Caco-2 (cell line): ENCODE measurements at regions not wholly inside any gene's neighbourhood (a gene's known extent, or its start where the extent isn't known, plus 50 kb on each side); places are given as distances from the start of the nearest gene placed in this dataset.

ENCODE experiments used
- BruUV-seq: library from RNA; stranded (reverse); fragments of 400-500 nt; replicated peaks from 2 replicates; lab custom pipeline; 2021; lab: Mats Ljungman, UMichigan
- CTCF ChIA-PET: fragments of 300-600 bp; sonication (Branson Sonifier 250); formaldehyde crosslinking; loops from one replicate; lab custom pipeline; 2022; ENCODE audit warnings: antibody characterized with exemption; lab: Charles Lee
- POLR2A ChIA-PET: fragments of 300-600 bp; sonication (Branson Sonifier 250); formaldehyde crosslinking; loops from one replicate; lab custom pipeline; 2022; ENCODE audit warnings: antibody characterized with exemption; lab: Charles Lee
- DNase-seq, 2 experiments: peaks; one replicate each; pipeline versions ENCODE4 v3.0.0 to v3.0.0-alpha.2; 2020 to 2022
- H3K27me3 ChIP-seq: replicated peaks from 2 replicates; pipeline ENCODE4 v1.6.0; 2011; ENCODE audit warnings: low read length; ENCODE audit not compliant: control insufficient read depth, insufficient read depth
- H3K36me3 ChIP-seq: 2 replicates; pipeline ENCODE4 v1.5.1; 2011; ENCODE audit warnings: low read length; ENCODE audit not compliant: control insufficient read depth, insufficient read depth
- H3K4me1 ChIP-seq: fragments of 250-450 bp; sonication (Bioruptor Pico); 2 replicates; pipeline ENCODE4 v1.5.1; 2020; ENCODE audit warnings: mild to moderate bottlenecking
- H3K4me3 ChIP-seq: 2 replicates; pipeline ENCODE4 v1.5.1; 2011; ENCODE audit warnings: low read depth, mild to moderate bottlenecking, control low read depth, low read length
- H3K9me3 ChIP-seq: fragments of 250-450 bp; sonication (Bioruptor Pico); 2 replicates; pipeline ENCODE4 v1.5.1; 2020; ENCODE audit warnings: mild to moderate bottlenecking, moderate library complexity
- H3K27ac Mint-ChIP-seq: one replicate; pipeline ENCODE4 v1.8.0; 2022; ENCODE audit warnings: mixed read lengths; ENCODE audit not compliant: unreplicated experiment
- H3K27me3 Mint-ChIP-seq: one replicate; pipeline ENCODE4 v1.8.0; 2022; ENCODE audit warnings: mixed read lengths; ENCODE audit not compliant: insufficient read depth, unreplicated experiment
- H3K36me3 Mint-ChIP-seq: one replicate; pipeline ENCODE4 v1.8.0; 2022; ENCODE audit warnings: mild to moderate bottlenecking, mixed read lengths; ENCODE audit not compliant: insufficient read depth, unreplicated experiment
- H3K4me1 Mint-ChIP-seq: one replicate; pipeline ENCODE4 v1.8.0; 2022; ENCODE audit warnings: low read depth, mixed read lengths; ENCODE audit not compliant: unreplicated experiment
- H3K4me3 Mint-ChIP-seq: one replicate; pipeline ENCODE4 v1.8.0; 2022; ENCODE audit warnings: mild to moderate bottlenecking, moderate library complexity, mixed read lengths; ENCODE audit not compliant: unreplicated experiment
- H3K9me3 Mint-ChIP-seq: one replicate; pipeline ENCODE4 v1.8.0; 2022; ENCODE audit warnings: mixed read lengths; ENCODE audit not compliant: unreplicated experiment
- CTCF ChIP-seq, 2 experiments: fragments of 200-600 bp in 1 of 2; IDR thresholded peaks; 1 replicate in 1 of 2; 2 replicates in 1 of 2; pipeline versions ENCODE4 v1.5.1 to v1.8.0; 2011 to 2022; ENCODE audit warnings: antibody characterized with exemption in 1 of 2, control low read depth in 1 of 2, inconsistent platforms in 1 of 2, low read depth in 1 of 2, low read length in 1 of 2, mild to moderate bottlenecking in 1 of 2, moderate library complexity in 1 of 2; ENCODE audit not compliant: insufficient read depth in 1 of 2, severe bottlenecking in 1 of 2, unreplicated experiment in 1 of 2
- intact Hi-C: fragments of 100-400 bp; cut with micrococcal nuclease; formaldehyde crosslinking; loops from one replicate; pipeline ENCODE4 v1.10.0; 2022; ENCODE audit not compliant: unreplicated experiment

- Histone ChIP-seq H3K27me3 (no peaks in the 10 kb centered on the region), H3K4me3 (no peak overlapping the region), H3K4me1 (no peaks in the 10 kb centered on the region), H3K36me3 (no peaks in the 10 kb centered on the region), H3K9me3 (no peaks in the 10 kb centered on the region)
- Mint-ChIP-seq H3K27ac (no peak overlapping the region), H3K4me3 (no peak overlapping the region), H3K36me3 (no peaks in the 10 kb centered on the region), H3K9me3 (no peaks in the 10 kb centered on the region), H3K4me1 (no peaks in the 10 kb centered on the region), H3K27me3 (peaks cover 2% of the 10 kb centered on the region)
- no peak for TF ChIP-seq CTCF (IDR thresholded peaks at IDR 0.05; ENCODE audit: insufficient read depth in 1 of 2, low read depth in 1 of 2, low read length in 1 of 2, severe bottlenecking in 1 of 2, unreplicated experiment in 1 of 2)
- ChIA-PET POLR2A (no interaction called here), CTCF (no interaction called here)
- no peak for DNase-seq
- intact Hi-C loops = no loop called here
- BruUV-seq = no TSS peak
Measured at GRCh38 chr1:4402032-4402431, 252.4 kb upstream of the AJAP1 start.

DNA sequence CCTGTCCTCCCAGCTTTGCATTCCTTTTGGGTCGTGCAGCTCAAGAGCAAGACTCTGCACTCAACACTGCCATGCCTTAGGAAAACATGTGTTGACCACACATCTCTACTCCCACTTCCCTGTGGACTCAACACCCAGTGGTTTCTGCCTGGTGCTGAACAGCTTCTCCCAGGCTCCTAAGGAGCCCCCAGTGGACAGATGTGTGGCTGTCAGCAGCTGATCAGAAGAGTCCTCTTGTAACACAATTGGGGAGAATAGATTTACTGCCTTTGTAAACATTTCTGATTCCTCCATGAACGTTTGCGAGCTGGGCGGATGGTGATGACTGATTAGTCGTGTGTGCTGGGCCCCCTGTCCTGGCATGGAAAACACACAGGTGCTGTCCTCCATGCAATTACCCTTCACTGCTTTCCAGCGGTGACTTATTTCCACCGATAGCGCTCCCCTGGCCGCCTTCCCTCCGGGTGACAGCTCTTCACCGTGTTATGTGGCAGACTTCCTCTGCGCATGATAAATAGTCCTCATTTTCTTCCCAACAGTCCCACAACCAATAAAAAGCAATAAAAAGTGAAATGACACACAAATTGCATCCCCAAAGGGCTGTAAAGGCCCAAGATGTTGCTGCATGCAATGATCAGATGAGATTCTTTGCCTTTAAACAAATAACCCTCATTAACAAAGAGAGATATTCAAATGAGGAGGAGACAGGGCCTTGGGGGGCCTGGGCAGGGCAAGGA, 249.4 kb upstream of the AJAP1 start:
- no peaks in the 10 kb centered on the region for H3K4me1 Mint-ChIP-seq
- ChIA-PET CTCF (no interaction called here), POLR2A (no interaction called here)
- no peaks in the 10 kb centered on the region for H3K9me3 Mint-ChIP-seq
- H3K4me3 ChIP-seq = no peak overlapping the region
- no TSS peak for BruUV-seq
- H3K27ac Mint-ChIP-seq = no peak overlapping the region
- no peak for DNase-seq
- intact Hi-C loops = no loop called here
- no peaks in the 10 kb centered on the region for H3K36me3 ChIP-seq
- H3K4me1 ChIP-seq = no peaks in the 10 kb centered on the region
- H3K27me3 ChIP-seq = no peaks in the 10 kb centered on the region
- no peaks in the 10 kb centered on the region for H3K9me3 ChIP-seq
- H3K27me3 Mint-ChIP-seq = no peaks in the 10 kb centered on the region
- TF ChIP-seq CTCF (IDR thresholded peaks at IDR 0.05; ENCODE audit: insufficient read depth in 1 of 2, low read depth in 1 of 2, low read length in 1 of 2, severe bottlenecking in 1 of 2, unreplicated experiment in 1 of 2) = no peak
- no peak overlapping the region for H3K4me3 Mint-ChIP-seq
- H3K36me3 Mint-ChIP-seq = no peaks in the 10 kb centered on the region

DNA sequence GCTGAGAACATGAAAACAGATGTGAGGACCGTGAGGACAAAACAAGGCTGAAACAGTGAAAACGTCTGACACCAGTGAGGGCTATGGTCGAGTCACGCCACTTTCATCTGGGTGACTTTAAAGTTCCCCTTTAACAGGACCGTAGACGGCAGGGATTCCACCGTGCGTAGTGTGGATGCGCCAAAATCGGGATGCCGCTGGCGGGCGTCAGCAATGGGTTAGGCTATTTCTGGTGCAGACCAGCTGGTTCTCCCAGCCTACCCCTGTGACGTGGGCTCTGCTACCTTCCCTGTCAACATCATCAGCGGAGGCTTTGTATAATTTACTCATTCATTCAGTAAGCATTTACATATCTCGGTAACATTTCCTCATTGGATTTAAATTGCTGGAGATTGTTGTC, 246.6 kb upstream of the AJAP1 start:
- ChIA-PET POLR2A (no interaction called here), CTCF (interaction anchor here (0.5 kb wide), 1 partner anchor 1703 kb away, joined by 4 read pairs; no protein-coding TSS in a partner anchor)
- H3K36me3 ChIP-seq = no peaks in the 10 kb centered on the region
- H3K9me3 Mint-ChIP-seq = peaks cover 11% of the 10 kb centered on the region
- no peak overlapping the region for H3K27ac Mint-ChIP-seq
- no peaks in the 10 kb centered on the region for H3K4me1 ChIP-seq
- no peak for DNase-seq
- H3K36me3 Mint-ChIP-seq = no peaks in the 10 kb centered on the region
- H3K27me3 Mint-ChIP-seq = no peaks in the 10 kb centered on the region
- no peak overlapping the region for H3K4me3 Mint-ChIP-seq
- intact Hi-C loops = no loop called here
- no peaks in the 10 kb centered on the region for H3K4me1 Mint-ChIP-seq
- no peak for TF ChIP-seq CTCF (IDR thresholded peaks at IDR 0.05; ENCODE audit: insufficient read depth in 1 of 2, low read depth in 1 of 2, low read length in 1 of 2, severe bottlenecking in 1 of 2, unreplicated experiment in 1 of 2)
- H3K4me3 ChIP-seq = no peak overlapping the region
- no peaks in the 10 kb centered on the region for H3K27me3 ChIP-seq
- BruUV-seq = no TSS peak
- H3K9me3 ChIP-seq = no peaks in the 10 kb centered on the region
